Renal cortex interstitium (tissue), 11 donors: ENCODE measurements at regions not wholly inside any gene's neighbourhood (a gene's known extent, or its start where the extent isn't known, plus 50 kb on each side); places are given as distances from the start of the nearest gene placed in this dataset.

Experiments
- DNase-seq, 11 donors: peaks; one replicate each; pipeline ENCODE4 v3.0.0-alpha.2; 2013; ENCODE audit warnings: low read depth in 9 of 11, low spot score in 4 of 11; ENCODE audit errors: extremely low read depth in 1 of 11

GRCh38 chr2:12251749-12252148 is 465.0 kb upstream of the TRIB2 start:
- DNase-seq: no peak

- DNase-seq: no peak
These were observed 463.5 kb upstream of the TRIB2 start for GRCh38 chr2:12253167-12253778.

GRCh38 chr2:12254280-12254860 is 462.4 kb upstream of the TRIB2 start:
- DNase-seq: no peak

- DNase-seq: no peak
These were observed 460.5 kb upstream of the TRIB2 start for GRCh38 chr2:12256206-12256605.

- DNase-seq: no peak
These were observed 459.3 kb upstream of the TRIB2 start for GRCh38 chr2:12257476-12257875.

- no peak for DNase-seq
These were observed 457.2 kb upstream of the TRIB2 start for GRCh38 chr2:12259493-12259892.

GRCh38 chr2:12261986-12262680 is 454.6 kb upstream of the TRIB2 start:
- DNase-seq: no peak

- DNase-seq: peak in 7 of 11 donors; percentile 17 to 49 (median 32)
These were observed 453.9 kb upstream of the TRIB2 start for GRCh38 chr2:12262681-12263436.

- DNase-seq: no peak
These were observed 453.0 kb upstream of the TRIB2 start for GRCh38 chr2:12263730-12264129.

- DNase-seq: no peak
These were observed 452.6 kb upstream of the TRIB2 start for GRCh38 chr2:12264146-12264545.

GRCh38 chr2:12265646-12266045 is 451.1 kb upstream of the TRIB2 start:
- DNase-seq: no peak

- DNase-seq: no peak
These were observed 449.7 kb upstream of the TRIB2 start for GRCh38 chr2:12267042-12267441.

GRCh38 chr2:12269041-12269972 is 447.4 kb upstream of the TRIB2 start:
- no peak for DNase-seq

- no peak for DNase-seq
These were observed 445.7 kb upstream of the TRIB2 start for GRCh38 chr2:12270876-12271588.

GRCh38 chr2:12271589-12271984 is 445.1 kb upstream of the TRIB2 start:
- DNase-seq: no peak

GRCh38 chr2:12273111-12273510 is 443.6 kb upstream of the TRIB2 start:
- no peak for DNase-seq

- DNase-seq: no peak
These were observed 442.1 kb upstream of the TRIB2 start for GRCh38 chr2:12274591-12274990.

- DNase-seq: no peak
These were observed 439.3 kb upstream of the TRIB2 start for GRCh38 chr2:12277241-12278034.
